ENCODE measurements at regions not wholly inside any gene's neighbourhood (a gene's known extent, or its start where the extent isn't known, plus 50 kb on each side); places are given as distances from the start of the nearest gene placed in this dataset.

GRCh38 chr10:118508863-118509262, 86.6 kb downstream of the PRLHR start:
- no peaks in the 10 kb centered on the region for H3K9me2 ChIP-seq (replicated peaks; ENCODE audit: insufficient read depth, low read length)
- no peaks in the 10 kb centered on the region for H3K9me3 ChIP-seq (ENCODE audit: insufficient read depth, low read length)
- no peaks in the 10 kb centered on the region for H3K27me3 ChIP-seq (ENCODE audit: low read length)
- no peak overlapping the region for H3K27ac ChIP-seq (ENCODE audit: low read depth, low read length)
- no peaks in the 10 kb centered on the region for H3F3A ChIP-seq (ENCODE audit: insufficient read depth)
- H3K4me3 ChIP-seq (ENCODE audit: insufficient read depth, low read length, poor library complexity, severe bottlenecking): no peak overlapping the region
- TF ChIP-seq, protein P1, sequence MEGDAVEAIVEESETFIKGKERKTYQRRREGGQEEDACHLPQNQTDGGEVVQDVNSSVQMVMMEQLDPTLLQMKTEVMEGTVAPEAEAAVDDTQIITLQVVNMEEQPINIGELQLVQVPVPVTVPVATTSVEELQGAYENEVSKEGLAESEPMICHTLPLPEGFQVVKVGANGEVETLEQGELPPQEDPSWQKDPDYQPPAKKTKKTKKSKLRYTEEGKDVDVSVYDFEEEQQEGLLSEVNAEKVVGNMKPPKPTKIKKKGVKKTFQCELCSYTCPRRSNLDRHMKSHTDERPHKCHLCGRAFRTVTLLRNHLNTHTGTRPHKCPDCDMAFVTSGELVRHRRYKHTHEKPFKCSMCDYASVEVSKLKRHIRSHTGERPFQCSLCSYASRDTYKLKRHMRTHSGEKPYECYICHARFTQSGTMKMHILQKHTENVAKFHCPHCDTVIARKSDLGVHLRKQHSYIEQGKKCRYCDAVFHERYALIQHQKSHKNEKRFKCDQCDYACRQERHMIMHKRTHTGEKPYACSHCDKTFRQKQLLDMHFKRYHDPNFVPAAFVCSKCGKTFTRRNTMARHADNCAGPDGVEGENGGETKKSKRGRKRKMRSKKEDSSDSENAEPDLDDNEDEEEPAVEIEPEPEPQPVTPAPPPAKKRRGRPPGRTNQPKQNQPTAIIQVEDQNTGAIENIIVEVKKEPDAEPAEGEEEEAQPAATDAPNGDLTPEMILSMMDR (IDR thresholded peaks at IDR 0.05; ENCODE audit: insufficient read depth, low read length, poor library complexity, severe bottlenecking): no peak
- TF ChIP-seq EZH2phosphoT487 (conservative IDR thresholded peaks at IDR 0.05; ENCODE audit: low read length): no peak
- no peaks in the 10 kb centered on the region for H3K36me3 ChIP-seq (ENCODE audit: low read length)
- no peaks in the 10 kb centered on the region for H4K20me1 ChIP-seq (ENCODE audit: low read depth, low read length)
- H3K9ac ChIP-seq (ENCODE audit: low read length): no peak overlapping the region
- no peak overlapping the region for H3K4me2 ChIP-seq (ENCODE audit: low read depth, low read length, poor library complexity, severe bottlenecking)
- no peaks in the 10 kb centered on the region for H3K79me2 ChIP-seq (ENCODE audit: insufficient read depth, low read length)
- H2AFZ ChIP-seq (ENCODE audit: low read depth, low read length, severe bottlenecking): no peak overlapping the region

DNA sequence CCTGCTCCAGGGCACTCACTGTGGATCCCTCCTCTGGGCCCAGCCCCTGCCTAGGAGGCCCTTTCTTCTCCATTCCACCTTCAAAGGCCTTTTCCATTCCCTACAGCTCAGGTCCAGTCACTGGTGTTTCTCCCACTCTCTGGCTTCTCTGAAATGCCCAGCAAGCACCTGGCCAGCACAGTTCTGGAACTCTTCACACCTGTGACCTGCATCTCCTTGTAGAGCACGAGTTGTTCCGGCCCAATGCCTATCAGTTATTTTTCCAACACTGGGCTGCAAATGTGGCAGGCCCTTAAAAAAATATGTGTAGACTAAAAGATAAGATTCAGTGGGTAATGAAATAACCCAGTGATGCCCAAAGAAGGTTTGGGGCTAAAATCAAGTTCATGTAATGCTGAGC, 87.1 kb downstream of the PRLHR start:
- Histone ChIP-seq H3K27ac (ENCODE audit: low read depth, low read length) (no peak overlapping the region), H3K4me3 (ENCODE audit: insufficient read depth, low read length, poor library complexity, severe bottlenecking) (no peak overlapping the region), H3K27me3 (ENCODE audit: low read length) (no peaks in the 10 kb centered on the region), H3K79me2 (ENCODE audit: insufficient read depth, low read length) (no peaks in the 10 kb centered on the region), H4K20me1 (ENCODE audit: low read depth, low read length) (no peaks in the 10 kb centered on the region), H3K9ac (ENCODE audit: low read length) (no peak overlapping the region), H3F3A (ENCODE audit: insufficient read depth) (no peaks in the 10 kb centered on the region), H2AFZ (ENCODE audit: low read depth, low read length, severe bottlenecking) (no peak overlapping the region), H3K9me3 (ENCODE audit: insufficient read depth, low read length) (no peaks in the 10 kb centered on the region), H3K4me2 (ENCODE audit: low read depth, low read length, poor library complexity, severe bottlenecking) (no peak overlapping the region), H3K9me2 (replicated peaks; ENCODE audit: insufficient read depth, low read length) (no peaks in the 10 kb centered on the region), H3K36me3 (ENCODE audit: low read length) (no peaks in the 10 kb centered on the region)
- TF ChIP-seq EZH2phosphoT487 (conservative IDR thresholded peaks at IDR 0.05; ENCODE audit: low read length): no peak
- TF ChIP-seq, protein P1 (IDR thresholded peaks at IDR 0.05; ENCODE audit: insufficient read depth, low read length, poor library complexity, severe bottlenecking): no peak

DNA sequence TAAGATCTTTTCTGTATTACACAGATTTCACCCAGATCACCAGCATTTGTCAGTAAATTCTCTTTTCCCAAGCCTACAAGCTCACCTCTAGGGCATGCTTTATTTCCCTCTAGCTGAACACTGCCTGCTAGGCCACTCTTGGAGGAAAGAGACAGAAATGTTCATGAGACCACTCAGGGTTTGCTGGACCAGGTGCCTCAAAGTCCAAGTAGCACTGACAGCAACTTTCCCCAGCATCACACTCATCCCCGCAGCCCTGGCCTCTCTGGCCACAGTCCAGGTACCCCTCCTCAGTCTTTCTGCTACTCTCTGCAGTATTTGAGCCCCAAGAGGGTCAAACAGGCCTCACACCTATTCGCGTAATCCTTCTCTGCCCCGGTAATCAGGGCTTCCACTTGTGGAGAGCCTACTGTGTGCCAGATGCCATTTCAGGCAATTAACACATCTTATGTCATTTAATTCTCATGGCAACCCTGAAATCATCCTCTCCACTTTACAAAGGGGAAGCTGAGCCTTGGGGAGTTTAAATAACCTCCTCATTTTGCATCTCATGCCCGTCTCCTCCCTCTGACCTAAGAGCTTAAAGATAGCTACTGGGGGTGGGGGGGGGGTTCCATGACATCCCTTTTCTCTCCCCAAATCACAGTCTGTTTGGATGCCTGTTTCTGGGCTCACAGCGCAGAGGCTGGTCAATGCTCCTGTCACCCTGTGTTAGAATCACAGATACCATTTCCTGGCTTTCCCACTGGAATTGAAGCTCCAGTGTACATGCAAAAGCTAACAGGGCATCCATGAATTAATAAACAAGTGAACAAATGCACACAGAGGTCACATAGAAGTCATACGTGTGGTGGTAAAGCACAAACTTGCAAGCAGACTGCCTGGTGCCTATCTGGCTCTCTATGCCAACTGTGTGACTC, 88.5 kb downstream of the PRLHR start:
- no peak for TF ChIP-seq EZH2phosphoT487 (conservative IDR thresholded peaks at IDR 0.05; ENCODE audit: low read length)
- TF ChIP-seq, protein P1 (IDR thresholded peaks at IDR 0.05; ENCODE audit: insufficient read depth, low read length, poor library complexity, severe bottlenecking): no peak
- H3F3A ChIP-seq (ENCODE audit: insufficient read depth): no peaks in the 10 kb centered on the region

More for the DNA sequence above, 88.5 kb downstream of the PRLHR start:
- Histone ChIP-seq H3K9me2 (replicated peaks; ENCODE audit: insufficient read depth, low read length) (no peaks in the 10 kb centered on the region), H3K36me3 (ENCODE audit: low read length) (no peaks in the 10 kb centered on the region), H3K27me3 (ENCODE audit: low read length) (no peaks in the 10 kb centered on the region), H3K27ac (ENCODE audit: low read depth, low read length) (no peak overlapping the region), H2AFZ (ENCODE audit: low read depth, low read length, severe bottlenecking) (no peak overlapping the region), H3K79me2 (ENCODE audit: insufficient read depth, low read length) (no peaks in the 10 kb centered on the region), H3K4me3 (ENCODE audit: insufficient read depth, low read length, poor library complexity, severe bottlenecking) (no peak overlapping the region), H3K4me2 (ENCODE audit: low read depth, low read length, poor library complexity, severe bottlenecking) (no peak overlapping the region), H3K9me3 (ENCODE audit: insufficient read depth, low read length) (no peaks in the 10 kb centered on the region), H3K9ac (ENCODE audit: low read length) (no peak overlapping the region), H4K20me1 (ENCODE audit: low read depth, low read length) (no peaks in the 10 kb centered on the region)
